ENCODE measurements at regions not wholly inside any gene's neighbourhood (a gene's known extent, or its start where the extent isn't known, plus 50 kb on each side); places are given as distances from the start of the nearest gene placed in this dataset.

- no peak overlapping the region for H3K4me3 ChIP-seq (ENCODE audit: low read length)
- peak; percentile 50 for TF ChIP-seq CTCF (IDR thresholded peaks at IDR 0.05; ENCODE audit: insufficient read depth, low read depth, low read length, missing control alignments)
- no peak for DNase-seq (ENCODE audit: low read depth)
Measured at GRCh38 chr13:47420020-47420419, 523.2 kb upstream of the HTR2A start.

- no peak for TF ChIP-seq CTCF (IDR thresholded peaks at IDR 0.05; ENCODE audit: insufficient read depth, low read depth, low read length, missing control alignments)
- no peak overlapping the region for H3K4me3 ChIP-seq (ENCODE audit: low read length)
- DNase-seq (ENCODE audit: low read depth), result no peak
Measured at GRCh38 chr13:47418206-47418920, 521.5 kb upstream of the HTR2A start.

- no peak for TF ChIP-seq CTCF (IDR thresholded peaks at IDR 0.05; ENCODE audit: insufficient read depth, low read depth, low read length, missing control alignments)
- no peak for DNase-seq (ENCODE audit: low read depth)
- H3K4me3 ChIP-seq (ENCODE audit: low read length), result no peak overlapping the region
Measured at GRCh38 chr13:47417485-47417884, 520.6 kb upstream of the HTR2A start.

- no peak overlapping the region for H3K4me3 ChIP-seq (ENCODE audit: low read length)
- TF ChIP-seq CTCF (IDR thresholded peaks at IDR 0.05; ENCODE audit: insufficient read depth, low read depth, low read length, missing control alignments), result no peak
- DNase-seq (ENCODE audit: low read depth), result peak; percentile 4
Measured at GRCh38 chr13:47415048-47415447, 518.2 kb upstream of the HTR2A start.

GRCh38 chr13:47413526-47413925, 516.7 kb upstream of the HTR2A start:
- TF ChIP-seq CTCF (IDR thresholded peaks at IDR 0.05; ENCODE audit: insufficient read depth, low read depth, low read length, missing control alignments), result no peak
- DNase-seq (ENCODE audit: low read depth), result no peak
- H3K4me3 ChIP-seq (ENCODE audit: low read length), result no peak overlapping the region

GRCh38 chr13:47413112-47413511, 516.3 kb upstream of the HTR2A start:
- DNase-seq (ENCODE audit: low read depth), result no peak
- no peak for TF ChIP-seq CTCF (IDR thresholded peaks at IDR 0.05; ENCODE audit: insufficient read depth, low read depth, low read length, missing control alignments)
- H3K4me3 ChIP-seq (ENCODE audit: low read length), result no peak overlapping the region

- no peak overlapping the region for H3K4me3 ChIP-seq (ENCODE audit: low read length)
- no peak for TF ChIP-seq CTCF (IDR thresholded peaks at IDR 0.05; ENCODE audit: insufficient read depth, low read depth, low read length, missing control alignments)
- no peak for DNase-seq (ENCODE audit: low read depth)
Measured at GRCh38 chr13:47409778-47410177, 512.9 kb upstream of the HTR2A start.
